ENCODE measurements at regions not wholly inside any gene's neighbourhood (a gene's known extent, or its start where the extent isn't known, plus 50 kb on each side); places are given as distances from the start of the nearest gene placed in this dataset.

DNA sequence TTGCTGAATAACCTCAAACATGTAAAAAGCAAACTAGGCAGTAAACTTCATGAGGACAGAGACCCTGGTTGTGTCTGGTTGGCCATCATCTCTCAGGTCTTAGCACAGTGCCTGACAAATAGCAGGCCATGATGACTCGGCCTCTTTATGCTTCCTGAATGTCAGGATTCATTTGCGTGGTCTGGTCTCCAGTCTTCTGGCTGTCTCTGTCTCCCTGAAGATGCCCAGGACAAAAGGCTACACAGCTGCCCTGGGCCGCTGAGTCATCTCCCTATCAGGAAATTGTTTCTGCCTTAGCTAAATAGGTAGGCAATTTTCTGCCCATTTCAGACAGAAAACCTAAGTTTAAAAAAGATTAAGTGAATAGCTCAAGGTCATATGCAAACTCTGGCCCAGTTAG, 84.1 kb upstream of the FNDC3A start:
- no peaks in the 10 kb centered on the region for H3K27me3 ChIP-seq
- intact Hi-C loops (cut with DNase I) = no loop called here
- DNase-seq (ENCODE audit: extremely low spot score in 2 of 2) = no peak
- H3K4me1 ChIP-seq = no peaks in the 10 kb centered on the region
- H3K36me3 ChIP-seq = no peaks in the 10 kb centered on the region
- no peak overlapping the region for H3K27ac ChIP-seq
- no peaks in the 10 kb centered on the region for H3K9me3 ChIP-seq
- H3K4me3 ChIP-seq = no peak overlapping the region
- TF ChIP-seq POLR2A (IDR thresholded peaks at IDR 0.05) (no peak), POLR2AphosphoS5 (IDR thresholded peaks at IDR 0.05; ENCODE audit: insufficient read depth in 1 of 2, low read depth in 1 of 2) (no peak)
- TF ChIP-seq, protein P1, sequence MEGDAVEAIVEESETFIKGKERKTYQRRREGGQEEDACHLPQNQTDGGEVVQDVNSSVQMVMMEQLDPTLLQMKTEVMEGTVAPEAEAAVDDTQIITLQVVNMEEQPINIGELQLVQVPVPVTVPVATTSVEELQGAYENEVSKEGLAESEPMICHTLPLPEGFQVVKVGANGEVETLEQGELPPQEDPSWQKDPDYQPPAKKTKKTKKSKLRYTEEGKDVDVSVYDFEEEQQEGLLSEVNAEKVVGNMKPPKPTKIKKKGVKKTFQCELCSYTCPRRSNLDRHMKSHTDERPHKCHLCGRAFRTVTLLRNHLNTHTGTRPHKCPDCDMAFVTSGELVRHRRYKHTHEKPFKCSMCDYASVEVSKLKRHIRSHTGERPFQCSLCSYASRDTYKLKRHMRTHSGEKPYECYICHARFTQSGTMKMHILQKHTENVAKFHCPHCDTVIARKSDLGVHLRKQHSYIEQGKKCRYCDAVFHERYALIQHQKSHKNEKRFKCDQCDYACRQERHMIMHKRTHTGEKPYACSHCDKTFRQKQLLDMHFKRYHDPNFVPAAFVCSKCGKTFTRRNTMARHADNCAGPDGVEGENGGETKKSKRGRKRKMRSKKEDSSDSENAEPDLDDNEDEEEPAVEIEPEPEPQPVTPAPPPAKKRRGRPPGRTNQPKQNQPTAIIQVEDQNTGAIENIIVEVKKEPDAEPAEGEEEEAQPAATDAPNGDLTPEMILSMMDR (IDR thresholded peaks at IDR 0.05) = no peak

- no peaks in the 10 kb centered on the region for H3K4me1 ChIP-seq
- no peak overlapping the region for H3K4me3 ChIP-seq
- H3K27ac ChIP-seq = no peak overlapping the region
- H3K36me3 ChIP-seq = no peaks in the 10 kb centered on the region
- no peak for DNase-seq (ENCODE audit: extremely low spot score in 2 of 2)
- H3K27me3 ChIP-seq = no peaks in the 10 kb centered on the region
- H3K9me3 ChIP-seq = no peaks in the 10 kb centered on the region
- intact Hi-C loops (cut with DNase I) = no loop called here
- no peak for TF ChIP-seq POLR2A (IDR thresholded peaks at IDR 0.05)
- TF ChIP-seq, protein P1 (IDR thresholded peaks at IDR 0.05) = no peak
- no peak for TF ChIP-seq POLR2AphosphoS5 (IDR thresholded peaks at IDR 0.05; ENCODE audit: insufficient read depth in 1 of 2, low read depth in 1 of 2)
Measured at GRCh38 chr13:48892053-48892687, 83.5 kb upstream of the FNDC3A start.

GRCh38 chr13:48892688-48893075, 83.0 kb upstream of the FNDC3A start:
- no peak for DNase-seq (ENCODE audit: extremely low spot score in 2 of 2)
- Histone ChIP-seq H3K4me3 (no peak overlapping the region), H3K9me3 (no peaks in the 10 kb centered on the region), H3K27me3 (no peaks in the 10 kb centered on the region), H3K4me1 (no peaks in the 10 kb centered on the region), H3K27ac (no peak overlapping the region), H3K36me3 (no peaks in the 10 kb centered on the region)
- TF ChIP-seq, protein P1 (IDR thresholded peaks at IDR 0.05) = no peak
- TF ChIP-seq POLR2AphosphoS5 (IDR thresholded peaks at IDR 0.05; ENCODE audit: insufficient read depth in 1 of 2, low read depth in 1 of 2) = no peak
- TF ChIP-seq POLR2A (IDR thresholded peaks at IDR 0.05) = no peak
- intact Hi-C loops (cut with DNase I) = no loop called here

DNA sequence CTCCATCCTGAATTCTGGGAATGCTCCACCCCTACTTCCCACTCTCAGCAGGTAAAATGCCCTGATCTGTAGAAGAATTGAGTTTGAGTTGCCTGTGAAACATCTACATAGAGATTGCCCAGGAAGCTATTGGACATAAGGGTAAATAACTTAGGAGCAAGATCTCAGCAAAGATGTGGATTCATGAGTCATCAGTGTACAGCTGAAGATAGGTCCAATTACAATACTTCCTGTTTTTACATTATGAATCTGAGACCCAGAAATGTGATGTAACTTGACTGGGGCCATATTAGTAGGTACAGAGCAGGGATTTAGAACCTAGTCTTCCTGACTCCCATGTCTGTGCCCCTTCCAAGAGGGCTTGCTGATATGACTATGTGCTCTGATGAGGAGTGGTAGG, 79.4 kb upstream of the FNDC3A start:
- H3K4me1 ChIP-seq = no peaks in the 10 kb centered on the region
- DNase-seq (ENCODE audit: extremely low spot score in 2 of 2) = no peak
- no peaks in the 10 kb centered on the region for H3K27me3 ChIP-seq
- H3K4me3 ChIP-seq = no peak overlapping the region
- no peak overlapping the region for H3K27ac ChIP-seq
- intact Hi-C loops (cut with DNase I) = no loop called here
- TF ChIP-seq, protein P1 (IDR thresholded peaks at IDR 0.05) = no peak
- TF ChIP-seq POLR2AphosphoS5 (IDR thresholded peaks at IDR 0.05; ENCODE audit: insufficient read depth in 1 of 2, low read depth in 1 of 2) = no peak
- TF ChIP-seq POLR2A (IDR thresholded peaks at IDR 0.05) = no peak
- no peaks in the 10 kb centered on the region for H3K9me3 ChIP-seq
- no peaks in the 10 kb centered on the region for H3K36me3 ChIP-seq

DNA sequence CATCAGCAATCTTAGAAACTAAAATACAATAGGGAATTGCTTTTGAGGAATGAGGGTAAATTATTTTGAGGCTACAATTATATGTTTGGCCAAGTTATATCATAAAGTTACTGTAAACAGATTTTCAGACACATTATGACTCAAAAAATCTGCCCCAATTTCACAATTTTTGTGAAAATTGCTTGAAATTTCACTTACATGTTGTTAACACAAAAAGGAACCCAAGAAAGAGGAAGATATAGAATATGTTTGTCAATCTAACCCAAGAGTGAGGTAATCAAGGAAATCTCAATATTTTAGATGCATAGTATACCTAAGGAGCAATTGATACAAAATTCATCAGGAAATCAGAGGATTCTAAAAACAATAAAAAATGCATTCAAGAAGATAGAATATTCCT, 73.9 kb upstream of the FNDC3A start:
- no peaks in the 10 kb centered on the region for H3K36me3 ChIP-seq

More for the DNA sequence above, 73.9 kb upstream of the FNDC3A start:
- H3K27me3 ChIP-seq = no peaks in the 10 kb centered on the region
- intact Hi-C loops (cut with DNase I) = no loop called here
- H3K27ac ChIP-seq = no peak overlapping the region
- no peak overlapping the region for H3K4me3 ChIP-seq
- no peaks in the 10 kb centered on the region for H3K4me1 ChIP-seq
- TF ChIP-seq POLR2AphosphoS5 (IDR thresholded peaks at IDR 0.05; ENCODE audit: insufficient read depth in 1 of 2, low read depth in 1 of 2) (no peak), POLR2A (IDR thresholded peaks at IDR 0.05) (no peak)
- TF ChIP-seq, protein P1 (IDR thresholded peaks at IDR 0.05) = no peak
- H3K9me3 ChIP-seq = no peaks in the 10 kb centered on the region
- DNase-seq (ENCODE audit: extremely low spot score in 2 of 2) = no peak

Data from vagina (tissue), 2 donors.